ENCODE measurements at regions not wholly inside any gene's neighbourhood (a gene's known extent, or its start where the extent isn't known, plus 50 kb on each side); places are given as distances from the start of the nearest gene placed in this dataset.

DNA sequence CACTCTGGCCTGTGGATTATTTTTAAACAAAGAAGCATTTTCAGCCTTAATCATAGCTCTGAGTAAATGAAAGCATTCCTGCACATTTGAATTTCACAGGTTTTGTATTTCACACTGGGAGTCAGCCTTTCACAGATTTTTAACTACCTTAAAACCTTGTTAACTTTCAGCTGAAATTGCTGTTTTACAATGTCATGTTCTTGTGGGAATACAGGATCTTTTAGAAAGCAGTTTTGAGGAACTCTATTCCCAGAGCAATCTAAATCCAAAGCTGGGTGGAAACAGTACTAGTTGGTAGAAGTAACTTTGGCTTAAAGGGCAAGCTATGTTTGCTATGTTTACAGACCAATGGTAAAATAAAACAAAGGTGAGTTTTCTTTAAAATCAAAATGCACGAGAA, 600.6 kb downstream of the KCNJ2 start:
- peaks cover 0 to 4% (median 1%) of the 10 kb centered on the region in 4 donors for H3K4me1 ChIP-seq (ENCODE audit: control insufficient read depth in 4 of 4, insufficient read depth in 4 of 4, low read length in 3 of 4)
- H3K4me3 ChIP-seq (ENCODE audit: low read depth in 1 of 3, low read length in 3 of 3) = no peak overlapping the region
- H3K36me3 ChIP-seq (ENCODE audit: control insufficient read depth in 4 of 4, insufficient read depth in 3 of 4, low read depth in 1 of 4, low read length in 3 of 4) = no peaks in the 10 kb centered on the region
- WGBS = 82% methylated on average over 1 of the region's 1 CpG
- TF ChIP-seq RAD21 (IDR thresholded peaks at IDR 0.05) (no peak), TAF1 (conservative IDR thresholded peaks at IDR 0.05) (no peak), FOXA2 (IDR thresholded peaks at IDR 0.05) (no peak), YY1 (IDR thresholded peaks at IDR 0.05) (no peak), SP1 (IDR thresholded peaks at IDR 0.05) (no peak), HNF4A (conservative IDR thresholded peaks at IDR 0.05) (no peak), NR2F2 (IDR thresholded peaks at IDR 0.05) (no peak), RXRA (IDR thresholded peaks at IDR 0.05) (no peak), GABPA (IDR thresholded peaks at IDR 0.05 in 1 of 2, conservative IDR thresholded peaks at IDR 0.05 in 1 of 2) (no peak), FOXA1 (IDR thresholded peaks at IDR 0.05) (no peak), HNF4G (IDR thresholded peaks at IDR 0.05) (no peak), EGR1 (IDR thresholded peaks at IDR 0.05; ENCODE audit: low read depth in 2 of 2) (no peak), JUND (IDR thresholded peaks at IDR 0.05) (no peak)
- TF ChIP-seq, protein P1, sequence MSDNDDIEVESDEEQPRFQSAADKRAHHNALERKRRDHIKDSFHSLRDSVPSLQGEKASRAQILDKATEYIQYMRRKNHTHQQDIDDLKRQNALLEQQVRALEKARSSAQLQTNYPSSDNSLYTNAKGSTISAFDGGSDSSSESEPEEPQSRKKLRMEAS (IDR thresholded peaks at IDR 0.05) = no peak
- TF ChIP-seq, protein P2, sequence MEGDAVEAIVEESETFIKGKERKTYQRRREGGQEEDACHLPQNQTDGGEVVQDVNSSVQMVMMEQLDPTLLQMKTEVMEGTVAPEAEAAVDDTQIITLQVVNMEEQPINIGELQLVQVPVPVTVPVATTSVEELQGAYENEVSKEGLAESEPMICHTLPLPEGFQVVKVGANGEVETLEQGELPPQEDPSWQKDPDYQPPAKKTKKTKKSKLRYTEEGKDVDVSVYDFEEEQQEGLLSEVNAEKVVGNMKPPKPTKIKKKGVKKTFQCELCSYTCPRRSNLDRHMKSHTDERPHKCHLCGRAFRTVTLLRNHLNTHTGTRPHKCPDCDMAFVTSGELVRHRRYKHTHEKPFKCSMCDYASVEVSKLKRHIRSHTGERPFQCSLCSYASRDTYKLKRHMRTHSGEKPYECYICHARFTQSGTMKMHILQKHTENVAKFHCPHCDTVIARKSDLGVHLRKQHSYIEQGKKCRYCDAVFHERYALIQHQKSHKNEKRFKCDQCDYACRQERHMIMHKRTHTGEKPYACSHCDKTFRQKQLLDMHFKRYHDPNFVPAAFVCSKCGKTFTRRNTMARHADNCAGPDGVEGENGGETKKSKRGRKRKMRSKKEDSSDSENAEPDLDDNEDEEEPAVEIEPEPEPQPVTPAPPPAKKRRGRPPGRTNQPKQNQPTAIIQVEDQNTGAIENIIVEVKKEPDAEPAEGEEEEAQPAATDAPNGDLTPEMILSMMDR (IDR thresholded peaks at IDR 0.05; ENCODE audit: low read depth, low read length, missing input control) = no peak
- TF ChIP-seq, protein P3, sequence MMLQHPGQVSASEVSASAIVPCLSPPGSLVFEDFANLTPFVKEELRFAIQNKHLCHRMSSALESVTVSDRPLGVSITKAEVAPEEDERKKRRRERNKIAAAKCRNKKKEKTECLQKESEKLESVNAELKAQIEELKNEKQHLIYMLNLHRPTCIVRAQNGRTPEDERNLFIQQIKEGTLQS (IDR thresholded peaks at IDR 0.05) = no peak
- TF ChIP-seq, protein P4, sequence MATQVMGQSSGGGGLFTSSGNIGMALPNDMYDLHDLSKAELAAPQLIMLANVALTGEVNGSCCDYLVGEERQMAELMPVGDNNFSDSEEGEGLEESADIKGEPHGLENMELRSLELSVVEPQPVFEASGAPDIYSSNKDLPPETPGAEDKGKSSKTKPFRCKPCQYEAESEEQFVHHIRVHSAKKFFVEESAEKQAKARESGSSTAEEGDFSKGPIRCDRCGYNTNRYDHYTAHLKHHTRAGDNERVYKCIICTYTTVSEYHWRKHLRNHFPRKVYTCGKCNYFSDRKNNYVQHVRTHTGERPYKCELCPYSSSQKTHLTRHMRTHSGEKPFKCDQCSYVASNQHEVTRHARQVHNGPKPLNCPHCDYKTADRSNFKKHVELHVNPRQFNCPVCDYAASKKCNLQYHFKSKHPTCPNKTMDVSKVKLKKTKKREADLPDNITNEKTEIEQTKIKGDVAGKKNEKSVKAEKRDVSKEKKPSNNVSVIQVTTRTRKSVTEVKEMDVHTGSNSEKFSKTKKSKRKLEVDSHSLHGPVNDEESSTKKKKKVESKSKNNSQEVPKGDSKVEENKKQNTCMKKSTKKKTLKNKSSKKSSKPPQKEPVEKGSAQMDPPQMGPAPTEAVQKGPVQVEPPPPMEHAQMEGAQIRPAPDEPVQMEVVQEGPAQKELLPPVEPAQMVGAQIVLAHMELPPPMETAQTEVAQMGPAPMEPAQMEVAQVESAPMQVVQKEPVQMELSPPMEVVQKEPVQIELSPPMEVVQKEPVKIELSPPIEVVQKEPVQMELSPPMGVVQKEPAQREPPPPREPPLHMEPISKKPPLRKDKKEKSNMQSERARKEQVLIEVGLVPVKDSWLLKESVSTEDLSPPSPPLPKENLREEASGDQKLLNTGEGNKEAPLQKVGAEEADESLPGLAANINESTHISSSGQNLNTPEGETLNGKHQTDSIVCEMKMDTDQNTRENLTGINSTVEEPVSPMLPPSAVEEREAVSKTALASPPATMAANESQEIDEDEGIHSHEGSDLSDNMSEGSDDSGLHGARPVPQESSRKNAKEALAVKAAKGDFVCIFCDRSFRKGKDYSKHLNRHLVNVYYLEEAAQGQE (IDR thresholded peaks at IDR 0.05) = no peak
- TF ChIP-seq, protein P5, sequence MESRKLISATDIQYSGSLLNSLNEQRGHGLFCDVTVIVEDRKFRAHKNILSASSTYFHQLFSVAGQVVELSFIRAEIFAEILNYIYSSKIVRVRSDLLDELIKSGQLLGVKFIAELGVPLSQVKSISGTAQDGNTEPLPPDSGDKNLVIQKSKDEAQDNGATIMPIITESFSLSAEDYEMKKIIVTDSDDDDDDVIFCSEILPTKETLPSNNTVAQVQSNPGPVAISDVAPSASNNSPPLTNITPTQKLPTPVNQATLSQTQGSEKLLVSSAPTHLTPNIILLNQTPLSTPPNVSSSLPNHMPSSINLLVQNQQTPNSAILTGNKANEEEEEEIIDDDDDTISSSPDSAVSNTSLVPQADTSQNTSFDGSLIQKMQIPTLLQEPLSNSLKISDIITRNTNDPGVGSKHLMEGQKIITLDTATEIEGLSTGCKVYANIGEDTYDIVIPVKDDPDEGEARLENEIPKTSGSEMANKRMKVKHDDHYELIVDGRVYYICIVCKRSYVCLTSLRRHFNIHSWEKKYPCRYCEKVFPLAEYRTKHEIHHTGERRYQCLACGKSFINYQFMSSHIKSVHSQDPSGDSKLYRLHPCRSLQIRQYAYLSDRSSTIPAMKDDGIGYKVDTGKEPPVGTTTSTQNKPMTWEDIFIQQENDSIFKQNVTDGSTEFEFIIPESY (IDR thresholded peaks at IDR 0.05) = no peak
- H3K27ac ChIP-seq (ENCODE audit: low read depth in 1 of 2, low read length in 2 of 2) = no peak overlapping the region
- DNase-seq (ENCODE audit: low spot score) = no peak
- no peaks in the 10 kb centered on the region for H3K27me3 ChIP-seq (ENCODE audit: control insufficient read depth in 4 of 4, insufficient read depth in 4 of 4, low read length in 3 of 4)
- no peak overlapping the region for H3K9ac ChIP-seq (ENCODE audit: low read depth in 1 of 2, low read length in 2 of 2)
- no peaks in the 10 kb centered on the region for H3K9me3 ChIP-seq (ENCODE audit: control insufficient read depth in 4 of 4, low read length in 3 of 4)

All from liver (tissue), 8 donors.